ENCODE measurements at regions not wholly inside any gene's neighbourhood (a gene's known extent, or its start where the extent isn't known, plus 50 kb on each side); places are given as distances from the start of the nearest gene placed in this dataset.

DNA sequence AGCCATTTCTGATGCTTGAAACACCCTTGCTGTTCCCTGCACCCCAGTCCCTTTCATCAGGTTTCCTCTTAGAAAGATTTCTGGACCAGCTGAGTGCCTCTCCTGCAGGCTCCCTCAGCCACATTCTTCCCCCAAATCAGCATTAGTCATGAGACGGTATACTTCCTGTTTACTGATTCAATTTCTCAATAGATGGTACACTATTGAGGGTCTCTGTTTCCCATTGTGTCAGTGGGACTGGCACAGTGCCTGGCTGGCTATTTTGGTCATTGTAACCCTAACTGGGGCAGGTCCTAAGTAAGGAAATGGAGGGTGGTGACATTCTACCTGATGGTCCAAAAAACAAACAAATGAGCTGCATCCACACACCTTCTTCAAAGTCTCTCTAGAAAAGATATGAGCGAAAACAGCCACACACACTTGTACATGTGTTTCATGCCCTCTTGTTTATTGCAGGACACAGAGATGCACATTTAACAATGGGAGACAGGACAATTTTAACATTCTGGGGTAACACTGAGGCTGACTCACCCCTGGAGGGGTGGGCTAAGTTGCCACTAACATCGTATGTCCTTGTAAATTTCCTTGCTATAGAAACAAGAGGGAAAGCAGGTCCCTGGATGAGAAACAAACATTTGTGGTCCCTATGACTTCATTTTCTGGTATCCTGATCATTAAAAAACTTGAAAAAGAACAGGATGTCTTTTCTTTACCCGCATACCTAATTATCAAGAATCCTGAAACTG is 77.5 kb downstream of the RRAGC start:
- intact Hi-C loops (cut with DNase I), result no loop called here
- Histone ChIP-seq H3K27me3 (ENCODE audit: low read depth) (peaks cover 67% of the 10 kb centered on the region), H3K4me1 (no peaks in the 10 kb centered on the region), H3K9me3 (no peaks in the 10 kb centered on the region), H3K4me3 (no peak overlapping the region), H3K36me3 (no peaks in the 10 kb centered on the region), H3K27ac (no peak overlapping the region)
- DNase-seq (no peak), ATAC-seq (no peak)
- TF ChIP-seq, protein P1, sequence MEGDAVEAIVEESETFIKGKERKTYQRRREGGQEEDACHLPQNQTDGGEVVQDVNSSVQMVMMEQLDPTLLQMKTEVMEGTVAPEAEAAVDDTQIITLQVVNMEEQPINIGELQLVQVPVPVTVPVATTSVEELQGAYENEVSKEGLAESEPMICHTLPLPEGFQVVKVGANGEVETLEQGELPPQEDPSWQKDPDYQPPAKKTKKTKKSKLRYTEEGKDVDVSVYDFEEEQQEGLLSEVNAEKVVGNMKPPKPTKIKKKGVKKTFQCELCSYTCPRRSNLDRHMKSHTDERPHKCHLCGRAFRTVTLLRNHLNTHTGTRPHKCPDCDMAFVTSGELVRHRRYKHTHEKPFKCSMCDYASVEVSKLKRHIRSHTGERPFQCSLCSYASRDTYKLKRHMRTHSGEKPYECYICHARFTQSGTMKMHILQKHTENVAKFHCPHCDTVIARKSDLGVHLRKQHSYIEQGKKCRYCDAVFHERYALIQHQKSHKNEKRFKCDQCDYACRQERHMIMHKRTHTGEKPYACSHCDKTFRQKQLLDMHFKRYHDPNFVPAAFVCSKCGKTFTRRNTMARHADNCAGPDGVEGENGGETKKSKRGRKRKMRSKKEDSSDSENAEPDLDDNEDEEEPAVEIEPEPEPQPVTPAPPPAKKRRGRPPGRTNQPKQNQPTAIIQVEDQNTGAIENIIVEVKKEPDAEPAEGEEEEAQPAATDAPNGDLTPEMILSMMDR (IDR thresholded peaks at IDR 0.05), result no peak

DNA sequence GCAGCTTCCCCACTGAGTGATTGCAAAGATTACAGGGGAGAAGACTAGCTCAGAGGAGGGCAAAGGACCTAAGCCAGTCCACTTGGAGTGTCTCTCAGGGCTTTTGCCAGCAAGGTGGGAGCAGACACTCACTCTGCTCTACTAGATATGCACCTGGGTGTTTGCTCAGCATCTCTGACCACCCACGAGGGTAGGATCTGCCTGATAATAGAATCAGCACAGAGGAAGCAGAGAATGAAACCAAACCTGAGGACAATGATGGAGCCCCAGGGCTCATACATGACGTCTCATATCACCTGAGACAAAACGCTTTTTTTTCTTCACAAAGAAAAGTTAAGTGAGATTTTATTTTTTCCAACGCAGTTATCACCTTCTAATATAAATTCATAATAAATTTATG is 79.4 kb downstream of the RRAGC start:
- TF ChIP-seq, protein P1 (IDR thresholded peaks at IDR 0.05), result no peak
- H3K4me1 ChIP-seq, result no peaks in the 10 kb centered on the region
- DNase-seq (no peak), ATAC-seq (no peak)
- H3K36me3 ChIP-seq, result no peaks in the 10 kb centered on the region
- no peak overlapping the region for H3K4me3 ChIP-seq
- no peak overlapping the region for H3K27ac ChIP-seq
- no peaks in the 10 kb centered on the region for H3K9me3 ChIP-seq
- peaks cover 50% of the 10 kb centered on the region for H3K27me3 ChIP-seq (ENCODE audit: low read depth)
- intact Hi-C loops (cut with DNase I), result no loop called here

DNA sequence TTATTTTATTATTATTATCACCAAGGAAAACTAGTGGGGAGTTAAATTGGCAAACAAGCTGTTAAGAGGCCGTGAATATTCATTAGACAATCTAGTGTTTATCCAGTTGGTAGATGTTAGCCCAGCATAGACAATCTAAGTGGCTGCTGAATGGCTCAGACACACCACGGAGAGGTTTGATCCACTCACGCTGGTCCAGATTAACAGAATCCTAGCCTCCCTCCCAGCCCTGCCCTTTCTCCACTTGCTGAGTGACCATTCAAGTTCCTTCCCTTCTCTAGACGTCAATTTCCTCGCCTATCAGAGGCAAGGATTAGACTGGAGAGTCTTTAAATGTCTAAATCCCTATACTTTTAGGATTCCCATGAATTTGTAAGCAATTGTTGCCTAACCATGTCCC is 80.1 kb downstream of the RRAGC start:
- Histone ChIP-seq H3K27me3 (ENCODE audit: low read depth) (peaks cover 43% of the 10 kb centered on the region), H3K4me3 (no peak overlapping the region), H3K9me3 (no peaks in the 10 kb centered on the region), H3K27ac (no peak overlapping the region), H3K4me1 (no peaks in the 10 kb centered on the region), H3K36me3 (no peaks in the 10 kb centered on the region)
- no peak for DNase-seq
- TF ChIP-seq, protein P1 (IDR thresholded peaks at IDR 0.05), result no peak
- ATAC-seq, result no peak
- intact Hi-C loops (cut with DNase I), result no loop called here

DNA sequence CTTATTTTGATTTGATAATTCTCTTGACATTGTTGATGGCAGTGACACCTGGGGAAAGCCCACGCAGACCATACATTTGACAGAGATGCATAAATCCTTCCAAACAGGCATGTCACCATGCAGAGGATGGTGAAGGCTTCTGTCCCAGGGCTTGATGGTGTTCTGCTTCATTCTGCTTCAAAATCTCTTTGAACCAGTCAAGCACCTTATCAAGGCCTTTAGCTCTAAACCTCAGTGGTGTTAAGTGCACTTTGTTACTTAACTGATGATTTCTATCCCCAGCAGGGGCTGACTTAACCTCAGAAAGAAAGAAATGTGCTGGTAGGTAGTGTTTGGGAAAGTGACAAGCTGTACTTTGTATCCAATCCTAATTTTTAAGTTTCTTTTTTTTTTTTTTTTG is 81.1 kb downstream of the RRAGC start:
- DNase-seq (no peak), ATAC-seq (no peak)
- Histone ChIP-seq H3K27me3 (ENCODE audit: low read depth) (peaks cover 33% of the 10 kb centered on the region), H3K4me1 (no peaks in the 10 kb centered on the region), H3K9me3 (no peaks in the 10 kb centered on the region), H3K36me3 (no peaks in the 10 kb centered on the region), H3K27ac (no peak overlapping the region), H3K4me3 (no peak overlapping the region)
- TF ChIP-seq, protein P1 (IDR thresholded peaks at IDR 0.05), result no peak
- intact Hi-C loops (cut with DNase I), result no loop called here

DNA sequence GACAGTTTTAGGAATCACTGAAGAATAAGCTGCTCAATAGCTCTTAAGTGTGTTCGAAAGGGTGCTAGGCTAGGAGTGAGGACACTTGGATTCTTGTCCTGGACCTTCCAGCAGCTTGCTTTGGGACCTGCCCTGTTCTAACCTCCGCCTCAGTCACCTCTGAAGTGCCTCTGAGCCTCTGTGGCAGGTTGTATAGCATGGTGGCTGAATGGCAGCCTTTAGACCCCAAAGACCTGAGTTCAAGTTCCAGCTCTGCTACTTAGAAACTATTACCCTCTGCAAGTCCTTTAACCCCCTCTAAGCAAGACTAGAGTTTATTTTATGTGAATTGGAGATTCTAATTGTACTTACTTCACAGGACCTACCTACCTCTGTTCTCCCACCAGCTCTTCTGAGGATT is 81.5 kb downstream of the RRAGC start:
- TF ChIP-seq, protein P1 (IDR thresholded peaks at IDR 0.05), result no peak
- peaks cover 29% of the 10 kb centered on the region for H3K27me3 ChIP-seq (ENCODE audit: low read depth)
- no peak overlapping the region for H3K27ac ChIP-seq
- H3K4me3 ChIP-seq, result no peak overlapping the region
- no peak for ATAC-seq
- H3K36me3 ChIP-seq, result no peaks in the 10 kb centered on the region
- H3K9me3 ChIP-seq, result no peaks in the 10 kb centered on the region
- no peaks in the 10 kb centered on the region for H3K4me1 ChIP-seq
- DNase-seq, result no peak
- intact Hi-C loops (cut with DNase I), result no loop called here
